GM21447 (cell line): ENCODE measurements at regions not wholly inside any gene's neighbourhood (a gene's known extent, or its start where the extent isn't known, plus 50 kb on each side); places are given as distances from the start of the nearest gene placed in this dataset.
"Not testable (repeated sequence)": the region's sequence is repeated elsewhere in the genome, so short reads cannot be mapped to it uniquely, and the experiment has no call there.

ENCODE experiments used
- ATAC-seq: cut with Tn5 transposase; IDR thresholded peaks from one replicate; pipeline ENCODE4 v1.9.1; 2021; ENCODE audit not compliant: unreplicated experiment

DNA sequence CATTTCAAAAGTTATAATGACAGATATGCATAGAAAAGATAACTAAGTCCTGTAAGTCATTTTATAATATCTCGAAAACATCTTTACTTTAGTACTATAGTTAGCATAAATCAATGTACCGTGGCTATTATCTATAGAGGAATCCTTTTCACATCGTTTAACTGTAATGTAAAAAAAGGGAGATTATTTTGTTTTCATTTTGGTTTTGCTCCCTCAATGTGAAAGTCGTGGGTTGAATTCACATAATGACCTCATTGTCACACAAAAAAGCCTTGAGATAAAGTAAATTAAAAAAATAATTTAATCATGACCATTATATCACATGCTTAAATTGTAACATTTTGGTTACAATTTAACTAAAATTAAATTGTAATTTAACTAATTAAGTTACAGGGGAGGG, 560.5 kb upstream of the POT1 start:
- ATAC-seq = no peak

- ATAC-seq = no peak
Observed at GRCh38 chr7:125485223-125485622, 555.6 kb upstream of the POT1 start.

- no peak for ATAC-seq
Observed at GRCh38 chr7:125484755-125485154, 555.1 kb upstream of the POT1 start.

- no peak for ATAC-seq
Observed at GRCh38 chr7:125481323-125481722, 551.7 kb upstream of the POT1 start.

- no peak for ATAC-seq
Observed at GRCh38 chr7:125480762-125481161, 551.1 kb upstream of the POT1 start.

DNA sequence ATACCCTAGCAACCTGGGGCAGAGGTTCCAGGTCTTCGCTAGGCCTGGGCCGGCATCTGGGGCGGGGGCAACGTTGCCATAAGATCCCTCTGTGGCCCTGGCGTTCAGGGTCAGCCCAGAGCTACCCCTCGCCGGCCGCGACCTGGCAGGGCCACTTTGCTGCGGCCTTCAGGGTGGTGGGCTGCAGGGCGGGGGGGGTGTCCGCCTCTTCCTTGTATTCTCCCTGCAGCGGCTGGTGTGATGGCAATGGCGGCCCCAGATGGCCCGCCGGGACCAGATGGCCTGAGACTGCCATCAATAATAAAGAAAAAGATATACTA, 539.2 kb upstream of the POT1 start:
- no peak for ATAC-seq

DNA sequence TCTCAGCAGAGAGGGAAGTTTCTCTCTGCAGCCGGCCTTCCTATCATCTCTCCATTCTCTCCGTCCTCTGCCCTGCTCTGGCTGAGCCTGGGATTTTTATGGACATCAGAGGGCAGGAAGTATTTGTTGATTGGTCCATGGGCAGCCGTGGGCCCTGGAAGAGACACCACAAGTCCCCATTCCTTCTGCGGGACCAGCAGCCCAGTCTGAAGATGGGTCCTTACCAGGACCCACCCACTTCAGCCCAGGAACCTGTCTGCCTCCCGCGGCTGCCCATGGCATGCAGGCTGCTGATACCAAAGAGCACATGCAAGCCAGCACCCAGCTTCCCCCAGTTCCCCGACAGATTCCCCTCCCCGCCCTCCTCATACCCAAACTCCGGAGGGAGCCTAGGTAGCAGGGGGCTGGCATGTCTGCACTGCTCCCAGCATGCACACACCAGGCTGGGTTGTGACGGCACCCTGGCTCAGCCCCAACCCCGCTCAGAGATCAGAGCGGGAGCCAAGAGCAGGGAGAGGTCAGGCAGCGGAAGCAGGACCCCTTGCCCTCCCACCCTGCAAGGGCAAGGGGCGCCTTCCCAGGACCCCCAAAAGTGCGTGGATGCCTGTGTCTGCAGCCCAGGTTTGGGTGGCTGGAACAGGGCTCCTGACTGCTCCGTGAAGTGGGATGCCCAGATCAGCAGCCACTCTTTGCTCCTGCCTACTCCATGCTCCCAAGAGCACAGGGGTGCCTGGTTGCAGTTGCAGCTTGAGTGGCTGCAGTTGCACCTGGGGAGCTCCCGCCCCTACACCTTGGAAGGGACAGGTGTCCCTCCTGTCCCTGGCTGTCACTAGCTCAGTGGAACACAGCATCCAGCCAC, 538.6 kb upstream of the POT1 start:
- no peak for ATAC-seq

DNA sequence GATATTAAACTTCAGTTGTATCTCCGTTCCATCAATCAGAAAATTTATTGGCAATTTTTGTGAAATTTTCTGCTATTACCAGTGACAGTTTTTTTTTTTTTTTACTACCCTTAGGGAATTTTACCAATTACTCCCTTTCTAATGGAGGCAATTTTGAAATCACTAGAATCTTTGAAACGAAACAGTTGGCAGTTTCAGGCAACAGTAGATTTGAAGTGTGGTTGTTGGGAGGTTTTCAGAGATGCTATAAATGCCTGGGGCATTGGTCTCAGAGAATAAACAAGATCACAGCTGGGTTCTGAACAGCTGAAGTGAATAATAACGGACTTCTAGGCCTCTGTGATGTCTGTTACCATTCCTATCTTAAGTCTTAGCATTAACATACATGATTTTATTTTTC, 535.9 kb upstream of the POT1 start:
- ATAC-seq = no peak

DNA sequence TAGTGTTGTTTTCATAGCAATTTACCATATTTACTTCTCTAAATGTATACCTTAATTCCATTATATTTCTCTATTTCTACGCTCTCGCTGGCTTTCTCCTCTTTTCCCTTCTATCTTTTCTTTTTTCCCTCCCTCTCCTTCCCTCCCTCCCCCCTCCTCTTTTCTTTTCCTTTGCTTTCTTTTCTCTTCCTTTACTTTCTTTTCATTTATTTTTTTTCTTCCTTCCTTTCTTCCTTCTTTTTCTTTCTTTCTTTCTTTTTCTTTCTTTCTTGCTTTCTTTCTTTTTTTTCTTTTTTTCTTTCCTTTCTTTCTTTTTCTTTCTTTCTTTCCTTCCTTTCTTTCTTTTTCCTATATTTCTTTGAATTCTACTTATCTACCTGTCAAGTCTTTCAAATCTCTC, 533.0 kb upstream of the POT1 start:
- no peak for ATAC-seq

- ATAC-seq = no peak
Observed at GRCh38 chr7:125459038-125459437, 529.4 kb upstream of the POT1 start.

DNA sequence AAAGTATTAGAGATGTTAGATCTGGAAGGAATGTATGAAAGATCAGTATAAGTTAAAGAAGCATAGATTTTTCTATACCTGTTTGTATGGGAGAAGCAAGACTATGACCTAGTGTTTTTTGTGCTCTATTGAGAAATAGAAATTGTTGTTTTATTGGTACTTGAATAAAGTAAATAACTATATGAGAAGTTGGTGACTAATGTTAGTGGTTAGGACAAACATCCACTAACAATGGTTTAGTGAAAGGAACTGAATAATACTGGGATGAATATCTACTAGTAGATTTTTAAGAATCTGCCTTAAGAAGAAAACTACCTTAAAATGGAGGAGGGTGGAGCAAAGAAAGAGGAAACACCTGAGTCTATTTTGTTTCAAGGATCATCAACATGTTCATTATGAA, 521.1 kb upstream of the POT1 start:
- no peak for ATAC-seq

DNA sequence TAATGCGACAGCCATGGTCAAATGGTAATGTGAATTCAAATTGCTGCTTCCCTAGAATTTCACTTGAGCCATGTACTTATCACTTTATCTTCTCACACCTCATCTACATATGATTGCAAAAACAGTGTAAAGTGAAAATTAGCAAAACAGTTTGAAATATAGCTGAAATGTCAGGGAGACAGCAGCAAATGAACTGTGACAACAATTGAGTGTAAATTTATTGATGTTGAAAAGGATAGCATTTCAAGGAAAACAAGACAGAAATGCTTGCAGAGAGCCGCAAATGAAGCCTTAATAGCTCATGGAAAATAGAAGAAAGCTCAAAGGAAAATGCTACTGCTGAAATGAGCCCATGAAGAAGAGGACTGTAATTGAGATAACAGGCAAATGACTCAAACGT, 516.2 kb upstream of the POT1 start:
- ATAC-seq = no peak

GRCh38 chr7:125444864-125445263, 515.2 kb upstream of the POT1 start:
- ATAC-seq = no peak

- ATAC-seq = no peak
Observed at GRCh38 chr7:125436220-125436619, 506.6 kb upstream of the POT1 start.

DNA sequence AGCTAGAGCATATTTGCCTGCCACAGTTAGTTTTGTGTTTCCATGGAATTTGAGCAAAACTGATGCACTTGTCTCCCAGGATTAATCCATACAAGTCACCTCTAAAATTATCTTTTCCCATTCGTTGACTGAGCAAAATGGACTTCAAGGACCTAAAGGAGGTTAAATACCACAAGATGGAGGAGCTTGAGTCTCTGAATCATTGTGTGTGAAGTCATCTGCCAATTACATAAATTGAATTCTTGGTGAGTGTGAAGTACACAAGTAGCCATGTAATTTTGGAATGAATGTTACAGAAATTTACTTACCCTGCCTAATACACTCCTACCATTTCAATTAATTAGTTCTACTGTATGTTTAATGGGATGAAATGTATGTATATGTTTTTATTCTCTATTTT, 501.7 kb upstream of the POT1 start:
- ATAC-seq = no peak

DNA sequence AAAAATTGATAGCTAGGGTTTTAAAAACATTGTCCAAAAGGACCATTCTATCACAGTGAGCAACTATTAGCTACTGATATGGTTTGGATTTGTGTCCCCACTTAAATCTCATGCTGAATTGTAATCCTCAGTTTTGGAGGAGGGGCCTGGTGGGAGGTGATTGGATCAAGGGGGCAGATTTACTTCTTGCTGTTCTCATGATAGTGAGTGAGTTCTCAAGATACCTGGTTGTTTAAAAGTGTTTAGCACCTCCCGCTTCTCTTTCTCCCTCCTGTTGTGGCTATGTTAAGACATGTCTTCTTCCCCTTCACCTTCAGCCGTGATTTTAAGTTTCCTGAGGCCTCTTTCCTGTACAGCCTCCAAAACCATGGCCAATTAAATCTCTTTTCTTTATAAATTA, 500.4 kb upstream of the POT1 start:
- no peak for ATAC-seq

- ATAC-seq = no peak
Observed at GRCh38 chr7:125427676-125428075, 498.1 kb upstream of the POT1 start.

GRCh38 chr7:125425506-125425905, 495.9 kb upstream of the POT1 start:
- no peak for ATAC-seq

DNA sequence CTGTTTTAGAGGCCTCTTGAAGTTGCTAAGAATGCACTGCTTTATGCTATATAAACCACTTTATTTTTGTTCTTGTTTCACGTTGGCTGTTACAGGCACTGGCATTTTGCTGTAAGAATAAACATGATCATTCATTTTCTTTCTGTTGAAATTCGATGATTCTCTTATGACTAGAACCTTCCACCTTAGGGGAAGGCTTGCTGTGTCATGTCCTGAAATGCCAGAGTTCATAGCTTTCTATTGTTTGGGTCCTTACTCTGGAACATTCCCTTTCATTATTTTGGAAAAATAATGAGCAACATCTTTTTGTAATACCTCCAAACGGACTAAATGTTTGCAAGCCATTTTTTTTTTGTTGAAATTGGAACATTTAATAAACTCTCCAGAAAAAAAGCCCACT, 495.1 kb upstream of the POT1 start:
- ATAC-seq = no peak

DNA sequence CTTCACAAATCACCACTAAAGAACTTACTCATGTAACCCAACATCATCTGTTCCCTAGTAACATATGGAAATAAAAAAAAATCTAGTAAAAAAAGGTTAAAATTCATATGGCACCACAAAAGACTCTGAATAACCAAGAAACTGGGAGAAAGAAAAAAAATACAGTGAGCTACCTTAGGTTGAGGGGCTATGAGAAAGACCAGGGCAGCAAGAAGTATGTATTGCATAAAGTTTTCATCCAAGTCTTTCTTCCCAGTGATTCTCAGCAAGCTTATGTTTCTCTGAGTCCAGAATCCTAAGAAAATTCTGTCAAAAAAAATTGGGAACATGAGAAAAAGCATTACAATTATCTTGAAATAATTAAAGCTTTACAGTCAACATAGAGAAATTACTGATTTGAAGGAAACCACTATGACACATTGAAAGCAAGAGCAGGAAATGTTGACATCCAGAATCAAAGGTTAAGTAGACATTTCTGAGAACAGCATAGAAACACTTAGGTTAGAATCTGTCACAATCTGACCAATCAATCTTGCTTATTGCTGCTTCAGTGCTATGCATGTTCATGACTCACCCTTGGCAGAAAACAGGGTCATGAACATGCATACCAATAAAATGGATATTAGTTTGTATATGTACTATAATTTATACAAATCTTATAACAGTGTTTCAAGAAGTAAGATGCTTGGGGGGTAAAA, 494.0 kb upstream of the POT1 start:
- ATAC-seq = no peak

DNA sequence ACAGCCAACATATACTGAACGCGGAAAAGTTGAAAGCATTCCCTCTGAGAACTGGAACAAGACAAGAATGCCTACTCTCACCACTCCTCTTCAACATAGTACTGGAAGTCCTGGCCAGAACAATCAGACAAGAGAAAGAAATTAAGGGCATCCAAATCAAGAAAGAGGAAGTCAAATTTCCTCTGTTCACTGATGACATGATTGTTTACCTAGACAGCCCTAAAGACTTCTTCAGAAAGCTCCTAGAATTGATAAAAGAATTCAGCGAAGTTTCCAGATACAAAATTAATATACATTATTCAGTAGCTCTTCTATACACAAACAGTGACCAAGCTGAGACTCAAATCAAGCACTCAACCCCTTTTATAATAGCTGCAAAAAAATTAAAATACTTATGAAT, 491.8 kb upstream of the POT1 start:
- not testable (repeated sequence) for ATAC-seq

DNA sequence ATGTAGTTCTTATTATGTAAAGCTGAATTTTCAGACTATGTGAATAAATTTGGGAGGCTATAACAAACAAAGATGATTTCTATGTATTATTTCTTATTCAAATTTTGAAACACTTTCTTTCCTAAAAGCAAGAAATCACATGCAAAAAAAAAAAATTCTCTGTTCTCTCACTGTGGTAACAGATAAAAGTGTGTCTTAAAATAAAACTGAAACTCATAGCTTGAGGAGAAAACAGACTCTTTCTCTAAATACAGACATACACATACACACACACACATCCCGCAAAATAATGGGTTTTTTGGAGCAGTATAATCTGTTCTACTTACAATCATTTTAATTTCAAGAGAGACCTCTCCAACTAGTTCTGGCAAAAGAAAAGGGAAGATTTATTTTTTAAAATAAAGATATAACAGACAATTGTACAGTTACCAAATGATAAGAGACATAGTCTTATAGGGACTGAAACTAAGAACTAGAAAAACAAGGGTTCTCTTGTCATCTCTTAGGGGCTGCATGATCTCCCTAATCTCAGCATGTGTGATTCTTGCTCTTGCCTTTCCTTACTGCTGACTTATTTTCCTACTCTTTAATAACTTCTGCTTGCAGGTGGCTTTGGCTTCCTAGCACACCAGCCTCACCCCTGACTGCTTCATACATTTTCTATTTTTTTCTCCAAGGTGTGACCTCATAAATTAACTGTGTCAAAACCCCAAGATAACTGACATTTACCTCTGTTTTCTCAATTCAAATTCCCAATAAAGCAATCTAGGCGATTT, 483.5 kb upstream of the POT1 start:
- ATAC-seq = no peak
